HCT116 (cell line): ENCODE measurements at regions not wholly inside any gene's neighbourhood (a gene's known extent, or its start where the extent isn't known, plus 50 kb on each side); places are given as distances from the start of the nearest gene placed in this dataset.

ENCODE experiments used
- ATAC-seq: fragments of 200-7000 bp; cut with Tn5 transposase; 2 replicates; pipeline ENCODE4 v1.9.1; 2020; ENCODE audit warnings: mild to moderate bottlenecking, moderate library complexity
- BruUV-seq: library from RNA; stranded (reverse); fragments of 400-500 nt; replicated peaks from 2 replicates; lab custom pipeline; 2021; lab: Mats Ljungman, UMichigan
- CTCF ChIA-PET: fragments of 300-600 bp; sonication (Branson Sonifier 250); formaldehyde crosslinking; loops from one replicate; lab custom pipeline; 2021; ENCODE audit warnings: antibody characterized with exemption; lab: Charles Lee
- POLR2A ChIA-PET: fragments of 300-600, 350-600 bp; sonication (Branson Sonifier 250); formaldehyde crosslinking; loops from one replicate; lab custom pipeline; 2021; ENCODE audit warnings: antibody characterized with exemption; lab: Charles Lee
- RAD21 ChIA-PET, 2 experiments: fragments of 300-600 bp; sonication (Branson Sonifier 250); formaldehyde crosslinking; loops; one replicate each; lab custom pipeline; 2023; ENCODE audit warnings: low total read pairs in 2 of 2; ENCODE audit not compliant: uncharacterized antibody in 2 of 2, unreplicated experiment in 2 of 2, low non-redundant PET in 1 of 2; lab: Charles Lee
- DNase-seq: peaks from one replicate; pipeline ENCODE4 v3.0.0-alpha.2; 2010; ENCODE audit warnings: low read depth, low spot score
- H2AFZ ChIP-seq: fragments of 200-600 bp; shearing (Covaris generic), sonication (generic); 2 replicates; pipeline ENCODE4 v1.6.1; 2017; ENCODE audit warnings: low read depth, mixed run types, mixed read lengths, antibody characterized with exemption, low read length; ENCODE audit not compliant: poor library complexity, severe bottlenecking
- H3K27ac ChIP-seq: 2 replicates; pipeline ENCODE4 v1.5.1; 2012; ENCODE audit warnings: low read depth, low read length
- H3K27me3 ChIP-seq: fragments of 200-600 bp; sonication (generic); 2 replicates; pipeline ENCODE4 v1.6.1; 2016; ENCODE audit warnings: mixed run types, low read length, mixed read lengths; ENCODE audit not compliant: insufficient read depth
- H3K36me3 ChIP-seq, 2 experiments: fragments of 200-500 bp in 1 of 2; fragments of 200-600 bp in 1 of 2; sonication (Bioruptor generic) in 1 of 2; sonication (generic) in 1 of 2; 2 replicates each; pipeline versions ENCODE4 v1.5.1 to v1.6.1; 2014 to 2016; ENCODE audit warnings: low read length in 2 of 2, inconsistent platforms in 1 of 2, mixed read lengths in 1 of 2, mixed run types in 1 of 2; ENCODE audit not compliant: insufficient read depth in 2 of 2, control insufficient read depth in 1 of 2
- H3K4me1 ChIP-seq, 2 experiments: fragments of 200-600 bp in 1 of 2; sonication (generic) in 1 of 2; 2 replicates each; pipeline versions ENCODE4 v1.5.1 to v1.6.1; 2012 to 2017; ENCODE audit warnings: low read length in 2 of 2, inconsistent platforms in 1 of 2, mild to moderate bottlenecking in 1 of 2, mixed read lengths in 1 of 2, mixed run types in 1 of 2, moderate library complexity in 1 of 2; ENCODE audit not compliant: insufficient read depth in 2 of 2, control insufficient read depth in 1 of 2
- H3K4me2 ChIP-seq: fragments of 200-600 bp; sonication (generic); 2 replicates; pipeline ENCODE4 v1.6.1; 2017; ENCODE audit warnings: mixed run types, low read length, mixed read lengths
- H3K4me3 ChIP-seq, 2 experiments: fragments of 200-600 bp in 1 of 2; sonication (generic) in 1 of 2; replicated peaks in 1 of 2; 2 replicates each; pipeline ENCODE4 v1.5.1; 2011 to 2016; ENCODE audit warnings: low read length in 2 of 2, control low read depth in 1 of 2, low read depth in 1 of 2, mild to moderate bottlenecking in 1 of 2, mixed read lengths in 1 of 2, mixed run types in 1 of 2
- H3K79me2 ChIP-seq: fragments of 200-600 bp; sonication (generic); 2 replicates; pipeline ENCODE4 v1.6.1; 2017; ENCODE audit warnings: mild to moderate bottlenecking, mixed run types, low read length, moderate library complexity, mixed read lengths; ENCODE audit not compliant: insufficient read depth
- H3K9ac ChIP-seq: fragments of 200-600 bp; sonication (generic); 2 replicates; pipeline ENCODE4 v1.6.1; 2016; ENCODE audit warnings: low read length, mixed read lengths
- H3K9me2 ChIP-seq: fragments of 200-600 bp; sonication (generic), shearing (Covaris generic); 2 replicates; pipeline ENCODE4 v1.6.1; 2017; ENCODE audit warnings: mixed run types, mild to moderate bottlenecking, moderate library complexity; ENCODE audit not compliant: insufficient read depth
- H3K9me3 ChIP-seq, 2 experiments: fragments of 200-500 bp in 1 of 2; fragments of 200-600 bp in 1 of 2; sonication (Bioruptor generic) in 1 of 2; sonication (generic) in 1 of 2; 2 replicates each; pipeline ENCODE4 v1.6.1; 2014 to 2017; ENCODE audit warnings: low read length in 2 of 2, mixed read lengths in 2 of 2, inconsistent platforms in 1 of 2, low read depth in 1 of 2, mild to moderate bottlenecking in 1 of 2, mixed run types in 1 of 2, moderate library complexity in 1 of 2; ENCODE audit not compliant: control insufficient read depth in 1 of 2, insufficient read depth in 1 of 2
- H4K20me1 ChIP-seq: fragments of 200-600 bp; sonication (generic), shearing (Covaris generic); 2 replicates; pipeline ENCODE4 v1.6.1; 2017; ENCODE audit warnings: mixed run types, mild to moderate bottlenecking, moderate library complexity; ENCODE audit not compliant: insufficient read depth
- ATF3 ChIP-seq: IDR thresholded peaks from 2 replicates; pipeline ENCODE4 v1.6.1; 2012
- CEBPB ChIP-seq: IDR thresholded peaks from 2 replicates; pipeline ENCODE4 v1.6.1; 2012; ENCODE audit warnings: low read depth
- CTCF ChIP-seq, 3 experiments: fragments of 200-600 bp in 1 of 3; sonication (generic) in 1 of 3; IDR thresholded peaks in 2 of 3; conservative IDR thresholded peaks in 1 of 3; 2 replicates each; pipeline ENCODE4 v1.5.1; 2012 to 2017; ENCODE audit warnings: low read depth in 2 of 3, low read length in 2 of 3, antibody characterized with exemption in 1 of 3, borderline replicate concordance in 1 of 3, control low read depth in 1 of 3, mild to moderate bottlenecking in 1 of 3, mixed read lengths in 1 of 3, mixed run types in 1 of 3, moderate library complexity in 1 of 3; ENCODE audit not compliant: insufficient read depth in 1 of 3
- EZH2 ChIP-seq: fragments of 200-600 bp; sonication (generic); IDR thresholded peaks from 2 replicates; pipeline ENCODE4 v1.6.1; 2017; ENCODE audit warnings: antibody characterized with exemption, mixed run types
- FOSL1 ChIP-seq: IDR thresholded peaks from 2 replicates; pipeline ENCODE4 v1.6.1; 2012; ENCODE audit warnings: low read depth
- POLR2AphosphoS5 ChIP-seq: IDR thresholded peaks from 2 replicates; pipeline ENCODE4 v1.6.1; 2011; ENCODE audit warnings: mild to moderate bottlenecking, low read depth, low read length, moderate library complexity
- REST ChIP-seq: IDR thresholded peaks from 2 replicates; pipeline ENCODE4 v1.6.1; 2012; ENCODE audit warnings: low read depth
- SP1 ChIP-seq: IDR thresholded peaks from 2 replicates; pipeline ENCODE4 v1.6.1; 2012; ENCODE audit warnings: low read depth
- TCF7L2 ChIP-seq: IDR thresholded peaks from 2 replicates; pipeline ENCODE4 v1.7.0; 2011; ENCODE audit warnings: borderline replicate concordance, inconsistent platforms; ENCODE audit not compliant: insufficient read depth, insufficient read length; ENCODE audit errors: extremely low read depth
- ZBTB33 ChIP-seq: IDR thresholded peaks from 2 replicates; pipeline ENCODE4 v1.6.1; 2011; ENCODE audit warnings: mild to moderate bottlenecking, low read length, moderate library complexity; ENCODE audit not compliant: insufficient replicate concordance; ENCODE audit errors: extremely low read depth
- ZNF274 ChIP-seq: fragments of 200-500 bp; sonication (Bioruptor generic); IDR thresholded peaks from 2 replicates; pipeline ENCODE4 v1.6.1; 2014; ENCODE audit warnings: mild to moderate bottlenecking, low read depth, low read length, inconsistent platforms
- intact Hi-C: fragments of 100-400 bp; cut with micrococcal nuclease; formaldehyde crosslinking; loops from 2 replicates; pipeline ENCODE4 v1.10.0; 2022

- H2AFZ ChIP-seq = no peak overlapping the region
- no peak for TF ChIP-seq CTCF (IDR thresholded peaks at IDR 0.05 in 2 of 3, conservative IDR thresholded peaks at IDR 0.05 in 1 of 3; ENCODE audit: borderline replicate concordance in 1 of 3, insufficient read depth in 1 of 3, low read depth in 2 of 3, low read length in 2 of 3)
- TF ChIP-seq TCF7L2 = no peak
- no peak for TF ChIP-seq EZH2
- no peak for TF ChIP-seq SP1
- no peak for TF ChIP-seq FOSL1
- TF ChIP-seq POLR2AphosphoS5 = no peak
- no peak for TF ChIP-seq ATF3
- no peak for TF ChIP-seq REST
- no peak for TF ChIP-seq ZNF274
- TF ChIP-seq ZBTB33 = no peak
- TF ChIP-seq CEBPB = no peak
- no peak overlapping the region for H3K4me2 ChIP-seq
- intact Hi-C loops = no loop called here
- H3K27me3 ChIP-seq = peaks cover 10% of the 10 kb centered on the region
- ATAC-seq (no peak), DNase-seq (no peak)
- no peaks in the 10 kb centered on the region for H3K9me3 ChIP-seq
- H3K4me1 ChIP-seq = no peaks in the 10 kb centered on the region
- H3K79me2 ChIP-seq = no peaks in the 10 kb centered on the region
- H3K27ac ChIP-seq = no peak overlapping the region
- BruUV-seq = no TSS peak
- ChIA-PET CTCF (no interaction called here), RAD21 (no interaction called here), POLR2A (no interaction called here)
- no peak overlapping the region for H3K4me3 ChIP-seq
- no peaks in the 10 kb centered on the region for H4K20me1 ChIP-seq
- H3K36me3 ChIP-seq = no peaks in the 10 kb centered on the region
- no peaks in the 10 kb centered on the region for H3K9me2 ChIP-seq
- no peak overlapping the region for H3K9ac ChIP-seq
Observed at GRCh38 chr3:25292595-25292994, 135.5 kb upstream of the RARB start.
